HL-60 (cell line): ENCODE measurements at regions not wholly inside any gene's neighbourhood (a gene's known extent, or its start where the extent isn't known, plus 50 kb on each side); places are given as distances from the start of the nearest gene placed in this dataset.
A peak's percentile ranks its signal among the peaks of the same experiment; 100 is the strongest.

ENCODE experiments used
- DNase-seq, 2 experiments: peaks; one replicate each; pipeline ENCODE4 v3.0.0-alpha.2; 2010 to 2020; ENCODE audit warnings: low read depth in 1 of 2, low spot score in 1 of 2
- H3K27ac ChIP-seq: fragments of 250-450 bp; sonication (Bioruptor Pico); replicated peaks from 2 replicates; pipeline ENCODE4 v1.5.1; 2020; ENCODE audit warnings: mild to moderate bottlenecking, moderate library complexity
- H3K27me3 ChIP-seq: fragments of 250-450 bp; sonication (Bioruptor Pico); 2 replicates; pipeline ENCODE4 v1.5.1; 2021; ENCODE audit warnings: mild to moderate bottlenecking, moderate library complexity; ENCODE audit not compliant: insufficient read depth, poor library complexity, severe bottlenecking
- H3K4me3 ChIP-seq: replicated peaks from 2 replicates; pipeline ENCODE4 v1.5.1; 2011; ENCODE audit warnings: mild to moderate bottlenecking, control low read depth, low read length; ENCODE audit not compliant: insufficient read depth
- CTCF ChIP-seq: IDR thresholded peaks from one replicate; pipeline ENCODE4 v1.5.1; 2011; ENCODE audit warnings: low read length, control low read depth, inconsistent platforms; ENCODE audit not compliant: insufficient read depth
- GABPA ChIP-seq: IDR thresholded peaks from 2 replicates; pipeline ENCODE4 v1.6.1; 2012; ENCODE audit warnings: low read depth
- POLR2AphosphoS5 ChIP-seq: IDR thresholded peaks from 2 replicates; pipeline ENCODE4 v1.6.1; 2012; ENCODE audit warnings: low read depth
- SPI1 ChIP-seq: IDR thresholded peaks from 2 replicates; pipeline ENCODE4 v1.6.1; 2012; ENCODE audit warnings: low read depth, mild to moderate bottlenecking, borderline replicate concordance
- TF ChIP-seq, protein P1 (sequence below): IDR thresholded peaks from 2 replicates; pipeline ENCODE4 v1.6.1; 2012; ENCODE audit warnings: low read depth; ENCODE audit not compliant: insufficient replicate concordance

- Histone ChIP-seq H3K4me3 (no peak overlapping the region), H3K27me3 (no peaks in the 10 kb centered on the region), H3K27ac (peak overlapping the region; percentile 64)
- TF ChIP-seq, protein P1, sequence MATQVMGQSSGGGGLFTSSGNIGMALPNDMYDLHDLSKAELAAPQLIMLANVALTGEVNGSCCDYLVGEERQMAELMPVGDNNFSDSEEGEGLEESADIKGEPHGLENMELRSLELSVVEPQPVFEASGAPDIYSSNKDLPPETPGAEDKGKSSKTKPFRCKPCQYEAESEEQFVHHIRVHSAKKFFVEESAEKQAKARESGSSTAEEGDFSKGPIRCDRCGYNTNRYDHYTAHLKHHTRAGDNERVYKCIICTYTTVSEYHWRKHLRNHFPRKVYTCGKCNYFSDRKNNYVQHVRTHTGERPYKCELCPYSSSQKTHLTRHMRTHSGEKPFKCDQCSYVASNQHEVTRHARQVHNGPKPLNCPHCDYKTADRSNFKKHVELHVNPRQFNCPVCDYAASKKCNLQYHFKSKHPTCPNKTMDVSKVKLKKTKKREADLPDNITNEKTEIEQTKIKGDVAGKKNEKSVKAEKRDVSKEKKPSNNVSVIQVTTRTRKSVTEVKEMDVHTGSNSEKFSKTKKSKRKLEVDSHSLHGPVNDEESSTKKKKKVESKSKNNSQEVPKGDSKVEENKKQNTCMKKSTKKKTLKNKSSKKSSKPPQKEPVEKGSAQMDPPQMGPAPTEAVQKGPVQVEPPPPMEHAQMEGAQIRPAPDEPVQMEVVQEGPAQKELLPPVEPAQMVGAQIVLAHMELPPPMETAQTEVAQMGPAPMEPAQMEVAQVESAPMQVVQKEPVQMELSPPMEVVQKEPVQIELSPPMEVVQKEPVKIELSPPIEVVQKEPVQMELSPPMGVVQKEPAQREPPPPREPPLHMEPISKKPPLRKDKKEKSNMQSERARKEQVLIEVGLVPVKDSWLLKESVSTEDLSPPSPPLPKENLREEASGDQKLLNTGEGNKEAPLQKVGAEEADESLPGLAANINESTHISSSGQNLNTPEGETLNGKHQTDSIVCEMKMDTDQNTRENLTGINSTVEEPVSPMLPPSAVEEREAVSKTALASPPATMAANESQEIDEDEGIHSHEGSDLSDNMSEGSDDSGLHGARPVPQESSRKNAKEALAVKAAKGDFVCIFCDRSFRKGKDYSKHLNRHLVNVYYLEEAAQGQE: no peak
- TF ChIP-seq SPI1 (peak; percentile 97), POLR2AphosphoS5 (peak; percentile 38; the same call in 1 of the 2 replicates)
- peak; percentile 45 to 92 for DNase-seq
These were observed 55.2 kb upstream of the CITED2 start for GRCh38 chr6:139429580-139430145.

DNA sequence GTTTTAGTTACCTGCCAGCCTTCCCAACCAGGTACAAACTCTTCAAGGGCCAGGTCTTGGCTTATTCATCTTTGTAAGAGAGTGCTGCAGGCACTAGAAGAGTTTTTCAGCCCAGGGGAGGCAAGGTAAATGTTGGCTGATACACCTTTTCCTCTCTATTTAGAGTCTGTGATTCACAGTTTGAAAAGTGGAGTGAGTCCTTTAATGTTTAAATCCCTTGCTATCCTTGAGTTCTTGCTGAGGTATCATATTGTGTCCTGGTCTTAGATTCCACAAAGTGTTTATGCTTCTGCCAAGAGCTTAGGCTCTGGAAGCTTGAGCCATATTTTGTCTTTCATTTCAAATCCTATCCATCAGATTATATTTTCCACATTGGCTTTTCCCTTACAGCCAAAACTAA is 52.8 kb upstream of the CITED2 start:
- DNase-seq: no peak

GRCh38 chr6:139426795-139427194 is 52.3 kb upstream of the CITED2 start:
- no peak for DNase-seq
- TF ChIP-seq GABPA (no peak), POLR2AphosphoS5 (no peak), SPI1 (no peak), CTCF (no peak)
- TF ChIP-seq, protein P1: no peak
- H3K4me3 ChIP-seq: no peak overlapping the region
- H3K27ac ChIP-seq: no peak overlapping the region
- H3K27me3 ChIP-seq: no peaks in the 10 kb centered on the region

More for the DNA sequence above, 52.8 kb upstream of the CITED2 start:
- H3K27me3 ChIP-seq: no peaks in the 10 kb centered on the region
- no peak overlapping the region for H3K27ac ChIP-seq
- TF ChIP-seq, protein P1: no peak
- TF ChIP-seq POLR2AphosphoS5: no peak
- no peak for TF ChIP-seq SPI1
- TF ChIP-seq CTCF: no peak
- TF ChIP-seq GABPA: no peak
- H3K4me3 ChIP-seq: no peak overlapping the region
